Trophoblast cell (in vitro differentiated cells and primary cell): ENCODE measurements at regions not wholly inside any gene's neighbourhood (a gene's known extent, or its start where the extent isn't known, plus 50 kb on each side); places are given as distances from the start of the nearest gene placed in this dataset.
A peak's percentile ranks its signal among the peaks of the same experiment; 100 is the strongest.

Experiments used
- DNase-seq, 2 donors: peaks; one replicate each; pipeline ENCODE4 v3.0.0-alpha.2; 2016
- H2AFZ ChIP-seq: 2 replicates; pipeline ENCODE4 v1.6.1; 2013; ENCODE audit warnings: low read length, moderate library complexity, mild to moderate bottlenecking; ENCODE audit not compliant: insufficient read depth, poor library complexity
- H2AK5ac ChIP-seq: 2 replicates; pipeline ENCODE4 v1.6.1; 2013; ENCODE audit warnings: mild to moderate bottlenecking, low read length
- H2BK120ac ChIP-seq: 2 replicates; pipeline ENCODE4 v1.6.1; 2013; ENCODE audit warnings: low read length, mild to moderate bottlenecking, moderate library complexity; ENCODE audit not compliant: insufficient read depth, poor library complexity
- H2BK12ac ChIP-seq: 2 replicates; pipeline ENCODE4 v1.6.1; 2013; ENCODE audit warnings: mild to moderate bottlenecking, low read length, moderate library complexity
- H2BK5ac ChIP-seq: 2 replicates; pipeline ENCODE4 v1.6.1; 2013; ENCODE audit warnings: low read length, low read depth, moderate library complexity, mild to moderate bottlenecking; ENCODE audit not compliant: poor library complexity
- H3K14ac ChIP-seq: 2 replicates; pipeline ENCODE4 v1.6.1; 2013; ENCODE audit warnings: mild to moderate bottlenecking, low read length
- H3K18ac ChIP-seq: 2 replicates; pipeline ENCODE4 v1.6.1; 2013; ENCODE audit warnings: mild to moderate bottlenecking, low read length
- H3K23ac ChIP-seq: 2 replicates; pipeline ENCODE4 v1.6.1; 2013; ENCODE audit warnings: low read length
- H3K27ac ChIP-seq: 2 replicates; pipeline ENCODE4 v1.5.1; 2013; ENCODE audit warnings: low read depth, mild to moderate bottlenecking, inconsistent platforms, low read length, moderate library complexity
- H3K27me3 ChIP-seq: 2 replicates; pipeline ENCODE4 v1.6.1; 2013; ENCODE audit warnings: inconsistent platforms, mild to moderate bottlenecking, low read length, moderate library complexity; ENCODE audit not compliant: insufficient read depth
- H3K36me3 ChIP-seq, 2 experiments: 1 replicate in 1 of 2; 2 replicates in 1 of 2; pipeline ENCODE4 v1.6.1; 2013; ENCODE audit warnings: low read length in 2 of 2, mild to moderate bottlenecking in 2 of 2, moderate library complexity in 1 of 2; ENCODE audit not compliant: insufficient read depth in 2 of 2, control insufficient read depth in 1 of 2
- H3K4ac ChIP-seq: 2 replicates; pipeline ENCODE4 v1.6.1; 2013; ENCODE audit warnings: low read depth, mild to moderate bottlenecking, low read length, moderate library complexity
- H3K4me1 ChIP-seq, 2 experiments: 1 replicate in 1 of 2; 2 replicates in 1 of 2; pipeline ENCODE4 v1.6.1; 2013; ENCODE audit warnings: low read length in 2 of 2, mild to moderate bottlenecking in 2 of 2, moderate library complexity in 1 of 2; ENCODE audit not compliant: insufficient read depth in 2 of 2, control insufficient read depth in 1 of 2
- H3K4me2 ChIP-seq: 2 replicates; pipeline ENCODE4 v1.6.1; 2013; ENCODE audit warnings: inconsistent platforms, mild to moderate bottlenecking, low read length, moderate library complexity
- H3K4me3 ChIP-seq: 2 replicates; pipeline ENCODE4 v1.5.1; 2013; ENCODE audit warnings: mild to moderate bottlenecking, low read depth, low read length, inconsistent platforms
- H3K79me1 ChIP-seq: one replicate; pipeline ENCODE4 v1.6.1; 2013; ENCODE audit warnings: low read length
- H3K79me2 ChIP-seq: 2 replicates; pipeline ENCODE4 v1.6.1; 2013; ENCODE audit warnings: low read length, mild to moderate bottlenecking; ENCODE audit not compliant: control insufficient read depth, insufficient read depth, poor library complexity
- H3K9ac ChIP-seq: 2 replicates; pipeline ENCODE4 v1.6.1; 2013; ENCODE audit warnings: mild to moderate bottlenecking, low read length
- H3K9me3 ChIP-seq: 2 replicates; pipeline ENCODE4 v1.6.1; 2013; ENCODE audit warnings: low read depth, mild to moderate bottlenecking, control low read depth, inconsistent platforms, low read length; ENCODE audit not compliant: insufficient read depth
- H4K12ac ChIP-seq: 2 replicates; pipeline ENCODE4 v1.6.1; 2013; ENCODE audit warnings: low read depth, mild to moderate bottlenecking, low read length, moderate library complexity
- H4K8ac ChIP-seq: 2 replicates; pipeline ENCODE4 v1.6.1; 2013; ENCODE audit warnings: low read depth, mild to moderate bottlenecking, low read length, moderate library complexity
- H4K91ac ChIP-seq: one replicate; pipeline ENCODE4 v1.6.1; 2013; ENCODE audit warnings: low read depth, mild to moderate bottlenecking, low read length, moderate library complexity
- WGBS: extraction: QIAGEN DNeasy Blood & Tissue Kit; methylation state at CpG from one replicate; pipeline ENCODE4 v1.1.7; 2013; ENCODE audit warnings: missing lambda C conversion rate; ENCODE audit not compliant: insufficient read length, insufficient coverage; ENCODE audit errors: extremely low coverage; 5-methylcytosine and 5-hydroxymethylcytosine counted together

GRCh38 chr5:123709422-123709821 is 197.4 kb downstream of the CSNK1G3 start:
- Histone ChIP-seq H4K8ac (no peak overlapping the region), H3K4ac (no peak overlapping the region), H2BK5ac (no peak overlapping the region), H3K4me1 (no peaks in the 10 kb centered on the region), H4K91ac (no peak overlapping the region), H3K4me2 (no peak overlapping the region), H3K23ac (no peak overlapping the region), H3K27me3 (no peaks in the 10 kb centered on the region), H3K4me3 (no peak overlapping the region), H3K9me3 (no peaks in the 10 kb centered on the region), H3K18ac (no peak overlapping the region), H3K14ac (no peak overlapping the region), H3K79me2 (no peaks in the 10 kb centered on the region), H2AFZ (no peak overlapping the region), H4K12ac (no peak overlapping the region), H2BK120ac (no peak overlapping the region), H3K79me1 (no peaks in the 10 kb centered on the region), H3K27ac (no peak overlapping the region), H3K9ac (no peak overlapping the region), H2BK12ac (no peak overlapping the region), H3K36me3 (no peaks in the 10 kb centered on the region), H2AK5ac (no peak overlapping the region)
- no CpG with 5 or more reads among the region's 1 CpG for WGBS
- no peak for DNase-seq

GRCh38 chr5:123708074-123708806 is 196.3 kb downstream of the CSNK1G3 start:
- Histone ChIP-seq H4K91ac (no peak overlapping the region), H3K36me3 (no peaks in the 10 kb centered on the region), H3K4me3 (no peak overlapping the region), H3K14ac (no peak overlapping the region), H3K4me1 (no peaks in the 10 kb centered on the region), H2AFZ (no peak overlapping the region), H2AK5ac (no peak overlapping the region), H3K4me2 (no peak overlapping the region), H3K23ac (no peak overlapping the region), H3K4ac (no peak overlapping the region), H3K27me3 (no peaks in the 10 kb centered on the region), H2BK120ac (no peak overlapping the region), H3K9me3 (no peaks in the 10 kb centered on the region), H3K9ac (no peak overlapping the region), H3K27ac (no peak overlapping the region), H3K79me2 (no peaks in the 10 kb centered on the region), H4K12ac (no peak overlapping the region), H3K18ac (no peak overlapping the region), H4K8ac (no peak overlapping the region), H3K79me1 (no peaks in the 10 kb centered on the region), H2BK5ac (no peak overlapping the region), H2BK12ac (no peak overlapping the region)
- WGBS: no CpG with 5 or more reads among the region's 3 CpGs
- DNase-seq: no peak

DNA sequence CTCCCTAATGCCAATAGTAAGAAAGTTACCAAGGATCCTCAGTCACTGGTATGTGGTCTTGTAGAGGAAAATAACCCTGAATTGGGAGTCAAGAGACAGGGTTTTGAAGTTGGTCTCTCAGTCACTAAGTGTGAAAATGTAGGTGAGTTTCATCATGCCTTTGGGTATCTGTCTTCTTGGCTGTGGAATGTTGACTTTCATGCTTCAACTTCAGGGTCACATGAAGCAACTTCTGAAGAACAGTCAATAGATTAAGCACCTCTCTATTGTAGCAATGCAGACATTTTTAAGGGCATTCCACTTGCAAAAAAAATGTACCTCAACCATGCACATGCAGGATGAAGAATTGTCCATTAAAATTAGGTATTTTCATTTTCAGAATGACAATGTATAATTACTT is 194.6 kb downstream of the CSNK1G3 start:
- Histone ChIP-seq H3K79me2 (no peaks in the 10 kb centered on the region), H2BK5ac (no peak overlapping the region), H4K12ac (no peak overlapping the region), H3K4me1 (no peaks in the 10 kb centered on the region), H4K91ac (no peak overlapping the region), H3K18ac (no peak overlapping the region), H3K14ac (no peak overlapping the region), H3K23ac (no peak overlapping the region), H3K27ac (no peak overlapping the region), H3K9ac (no peak overlapping the region), H4K8ac (no peak overlapping the region), H3K27me3 (no peaks in the 10 kb centered on the region), H3K9me3 (no peaks in the 10 kb centered on the region), H3K4me2 (no peak overlapping the region), H3K4ac (no peak overlapping the region), H3K79me1 (no peaks in the 10 kb centered on the region), H3K4me3 (no peak overlapping the region), H3K36me3 (no peaks in the 10 kb centered on the region), H2AK5ac (no peak overlapping the region), H2BK120ac (no peak overlapping the region), H2AFZ (no peak overlapping the region), H2BK12ac (no peak overlapping the region)
- DNase-seq: peak in 1 of 2 donors; percentile 30

DNA sequence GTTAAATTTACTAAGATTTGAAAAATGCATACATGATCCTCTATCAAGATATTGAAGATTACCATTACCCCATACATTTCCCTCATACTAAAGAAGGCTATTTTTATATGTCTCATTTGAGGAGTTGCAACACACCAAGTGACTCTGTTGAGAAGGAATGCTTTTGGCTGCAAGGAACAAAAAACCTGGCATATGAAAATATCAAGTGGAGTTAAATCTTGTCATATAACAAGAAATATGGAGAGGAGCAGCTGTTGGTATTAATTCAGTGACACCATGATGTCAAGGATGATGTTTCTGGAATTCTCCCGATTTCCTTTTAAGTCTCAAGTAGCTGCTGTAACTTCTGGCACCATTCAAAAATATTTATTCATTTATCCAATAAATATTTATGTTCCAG is 193.8 kb downstream of the CSNK1G3 start:
- Histone ChIP-seq H2BK12ac (no peak overlapping the region), H2BK5ac (no peak overlapping the region), H3K9ac (no peak overlapping the region), H4K91ac (no peak overlapping the region), H2AFZ (no peak overlapping the region), H3K27ac (no peak overlapping the region), H3K14ac (no peak overlapping the region), H3K4me2 (no peak overlapping the region), H4K8ac (no peak overlapping the region), H2BK120ac (no peak overlapping the region), H3K9me3 (no peaks in the 10 kb centered on the region), H3K18ac (no peak overlapping the region), H3K79me1 (peaks cover 2% of the 10 kb centered on the region), H3K23ac (no peak overlapping the region), H2AK5ac (no peak overlapping the region), H3K4me1 (no peaks in the 10 kb centered on the region), H3K79me2 (no peaks in the 10 kb centered on the region), H4K12ac (no peak overlapping the region), H3K36me3 (no peaks in the 10 kb centered on the region), H3K27me3 (no peaks in the 10 kb centered on the region), H3K4me3 (no peak overlapping the region), H3K4ac (no peak overlapping the region)
- no CpG with 5 or more reads among the region's 1 CpG for WGBS
- peak; percentile 20 to 63 for DNase-seq
